Transverse colon (tissue), 4 donors: ENCODE measurements at regions not wholly inside any gene's neighbourhood (a gene's known extent, or its start where the extent isn't known, plus 50 kb on each side); places are given as distances from the start of the nearest gene placed in this dataset.

Source experiments
- EP300 ChIP-seq: sonication (generic); formaldehyde crosslinking; IDR thresholded peaks from one replicate; pipeline ENCODE4 v1.6.1; 2017; ENCODE audit warnings: antibody characterized with exemption, low read depth
- POLR2A ChIP-seq: fragments of 450-650 bp; IDR thresholded peaks from one replicate; pipeline ENCODE4 v1.6.1; 2016; ENCODE audit warnings: antibody characterized with exemption, mild to moderate bottlenecking, moderate library complexity
- POLR2AphosphoS5 ChIP-seq, 3 donors: sonication (generic); formaldehyde crosslinking; IDR thresholded peaks; one replicate each; pipeline ENCODE4 v1.6.1; 2016; ENCODE audit warnings: antibody characterized with exemption in 3 of 3
- TF ChIP-seq, protein P1 (sequence below), 5 experiments: fragments of 200-600 bp in 3 of 5; fragments of 450-650 bp in 2 of 5; sonication (generic) in 3 of 5; IDR thresholded peaks; 1 replicate in 2 of 5; 2 replicates in 3 of 5; pipeline ENCODE4 v1.5.1; 2016 to 2017; ENCODE audit warnings: antibody characterized with exemption in 5 of 5, inconsistent platforms in 3 of 5, mild to moderate bottlenecking in 2 of 5, moderate library complexity in 1 of 5

DNA sequence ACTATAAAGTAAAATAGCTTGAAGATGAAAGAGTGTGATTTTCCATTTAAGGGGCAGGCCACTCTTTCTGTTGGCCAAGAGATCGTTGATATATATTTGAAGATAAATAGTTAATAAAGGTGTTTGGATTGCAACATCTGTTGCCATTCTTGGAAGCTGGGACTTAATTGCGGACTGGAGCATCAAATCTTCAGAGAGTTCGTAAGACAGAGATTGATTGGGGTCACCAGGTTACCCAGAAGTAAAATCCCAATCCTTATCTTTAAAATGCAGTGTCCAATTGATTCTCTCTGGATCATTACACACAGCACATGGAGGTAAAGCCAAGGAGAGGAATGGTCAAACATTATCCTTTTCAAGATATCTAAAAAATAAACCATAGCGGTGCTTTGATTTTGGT is 220.8 kb upstream of the HES1 start:
- TF ChIP-seq, protein P1, sequence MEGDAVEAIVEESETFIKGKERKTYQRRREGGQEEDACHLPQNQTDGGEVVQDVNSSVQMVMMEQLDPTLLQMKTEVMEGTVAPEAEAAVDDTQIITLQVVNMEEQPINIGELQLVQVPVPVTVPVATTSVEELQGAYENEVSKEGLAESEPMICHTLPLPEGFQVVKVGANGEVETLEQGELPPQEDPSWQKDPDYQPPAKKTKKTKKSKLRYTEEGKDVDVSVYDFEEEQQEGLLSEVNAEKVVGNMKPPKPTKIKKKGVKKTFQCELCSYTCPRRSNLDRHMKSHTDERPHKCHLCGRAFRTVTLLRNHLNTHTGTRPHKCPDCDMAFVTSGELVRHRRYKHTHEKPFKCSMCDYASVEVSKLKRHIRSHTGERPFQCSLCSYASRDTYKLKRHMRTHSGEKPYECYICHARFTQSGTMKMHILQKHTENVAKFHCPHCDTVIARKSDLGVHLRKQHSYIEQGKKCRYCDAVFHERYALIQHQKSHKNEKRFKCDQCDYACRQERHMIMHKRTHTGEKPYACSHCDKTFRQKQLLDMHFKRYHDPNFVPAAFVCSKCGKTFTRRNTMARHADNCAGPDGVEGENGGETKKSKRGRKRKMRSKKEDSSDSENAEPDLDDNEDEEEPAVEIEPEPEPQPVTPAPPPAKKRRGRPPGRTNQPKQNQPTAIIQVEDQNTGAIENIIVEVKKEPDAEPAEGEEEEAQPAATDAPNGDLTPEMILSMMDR (IDR thresholded peaks at IDR 0.05), result no peak
- TF ChIP-seq POLR2A (no peak), EP300 (no peak), POLR2AphosphoS5 (IDR thresholded peaks at IDR 0.05) (no peak)
